A673 (cell line): ENCODE measurements at regions not wholly inside any gene's neighbourhood (a gene's known extent, or its start where the extent isn't known, plus 50 kb on each side); places are given as distances from the start of the nearest gene placed in this dataset.

Experiments
- BruUV-seq: library from RNA; stranded (reverse); fragments of 400-500 nt; replicated peaks from 2 replicates; lab custom pipeline; 2021; lab: Mats Ljungman, UMichigan
- CTCF ChIA-PET: fragments of 300-600 bp; sonication (Branson Sonifier 250); formaldehyde crosslinking; loops from one replicate; lab custom pipeline; 2022; ENCODE audit warnings: antibody characterized with exemption; lab: Charles Lee
- POLR2A ChIA-PET: fragments of 300-600 bp; sonication (Branson Sonifier 250); formaldehyde crosslinking; loops from one replicate; lab custom pipeline; 2022; ENCODE audit warnings: antibody characterized with exemption; ENCODE audit not compliant: low non-redundant PET; lab: Charles Lee
- DNase-seq: peaks from one replicate; pipeline ENCODE4 v3.0.0-alpha.2; 2015; ENCODE audit warnings: low spot score
- H3K27ac ChIP-seq: fragments of 200-600 bp; sonication (generic); 2 replicates; pipeline ENCODE4 v1.5.1; 2016; ENCODE audit warnings: mixed run types, low read depth, mild to moderate bottlenecking, mixed read lengths, antibody characterized with exemption, low read length; ENCODE audit not compliant: poor library complexity, severe bottlenecking
- H3K27me3 ChIP-seq: fragments of 200-600 bp; sonication (generic); replicated peaks from 2 replicates; pipeline ENCODE4 v1.6.1; 2017; ENCODE audit warnings: mixed run types, low read depth, mild to moderate bottlenecking, mixed read lengths, antibody characterized with exemption, low read length; ENCODE audit not compliant: insufficient read depth, poor library complexity
- H3K36me3 ChIP-seq: fragments of 200-600 bp; sonication (generic); 2 replicates; pipeline ENCODE4 v1.6.1; 2016; ENCODE audit warnings: mixed run types, mild to moderate bottlenecking, mixed read lengths, antibody characterized with exemption, low read length; ENCODE audit not compliant: insufficient read depth, poor library complexity, severe bottlenecking
- H3K4me1 ChIP-seq: fragments of 200-600 bp; sonication (generic); 2 replicates; pipeline ENCODE4 v1.6.1; 2017; ENCODE audit warnings: mixed run types, mild to moderate bottlenecking, mixed read lengths, antibody characterized with exemption, low read length; ENCODE audit not compliant: insufficient read depth, poor library complexity, severe bottlenecking
- H3K4me3 ChIP-seq: fragments of 200-600 bp; sonication (generic); 2 replicates; pipeline ENCODE4 v1.5.1; 2016; ENCODE audit warnings: low read depth, mixed run types, mild to moderate bottlenecking, mixed read lengths, low read length; ENCODE audit not compliant: poor library complexity, severe bottlenecking
- H3K9me3 ChIP-seq: fragments of 200-600 bp; sonication (generic); 2 replicates; pipeline ENCODE4 v1.6.1; 2016; ENCODE audit warnings: mixed run types, low read depth, mild to moderate bottlenecking, mixed read lengths, antibody characterized with exemption, low read length; ENCODE audit not compliant: poor library complexity, severe bottlenecking
- CTCF ChIP-seq: fragments of 300-800, 200-600 bp; sonication (generic); conservative IDR thresholded peaks from 2 replicates; pipeline ENCODE4 v1.5.1; 2017; ENCODE audit warnings: low read depth, mild to moderate bottlenecking, antibody characterized with exemption, low read length, moderate library complexity, mixed read lengths
- EZH2 ChIP-seq: fragments of 200-600 bp; sonication (generic); IDR thresholded peaks from 2 replicates; pipeline ENCODE4 v1.6.1; 2017; ENCODE audit warnings: borderline replicate concordance, low read depth, mild to moderate bottlenecking, mixed read lengths, antibody characterized with exemption, low read length; ENCODE audit not compliant: poor library complexity, severe bottlenecking
- intact Hi-C: fragments of 100-400 bp; cut with micrococcal nuclease; formaldehyde crosslinking; loops from one replicate; pipeline ENCODE4 v1.10.0; 2022; ENCODE audit not compliant: unreplicated experiment

DNA sequence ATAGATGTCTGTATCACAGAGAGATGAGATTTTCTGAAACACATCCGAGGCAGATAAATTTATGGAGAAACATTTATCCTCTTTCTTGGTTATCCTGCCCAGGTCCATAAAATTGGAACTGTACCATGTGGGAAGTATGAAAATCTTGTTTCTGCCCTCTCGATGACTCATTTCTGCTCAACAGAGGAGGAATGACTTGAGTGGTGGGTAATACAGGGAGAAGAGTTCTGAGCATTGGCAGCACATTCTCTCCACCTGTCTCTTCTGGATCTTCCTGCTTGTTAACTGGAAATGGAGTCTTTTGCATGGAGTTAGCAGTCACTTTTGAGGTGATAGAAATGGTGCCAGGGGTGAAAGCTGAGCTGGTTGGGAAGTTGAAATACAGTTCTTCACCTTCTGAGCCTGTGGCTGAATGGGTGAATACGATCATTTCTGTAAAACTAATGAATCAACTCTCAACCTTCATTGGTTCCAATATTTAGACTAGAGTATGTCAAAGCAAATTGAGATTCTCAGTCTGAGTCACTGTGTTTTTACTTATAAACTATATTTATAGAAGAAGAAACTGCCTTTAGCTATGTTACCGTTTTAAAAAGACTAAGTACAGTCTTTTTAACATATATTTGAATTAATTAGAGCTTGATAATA lies 945.5 kb downstream of the SORCS3 start:
- H3K27me3 ChIP-seq: no peaks in the 10 kb centered on the region
- H3K36me3 ChIP-seq: no peaks in the 10 kb centered on the region
- CTCF ChIA-PET: no interaction called here
- intact Hi-C loops: no loop called here
- no TSS peak for BruUV-seq
- no peak overlapping the region for H3K4me3 ChIP-seq
- no peak for DNase-seq
- POLR2A ChIA-PET: no interaction called here
- TF ChIP-seq CTCF: no peak
- no peak for TF ChIP-seq EZH2
- H3K27ac ChIP-seq: no peak overlapping the region
- no peaks in the 10 kb centered on the region for H3K9me3 ChIP-seq
- H3K4me1 ChIP-seq: peaks cover 3% of the 10 kb centered on the region

DNA sequence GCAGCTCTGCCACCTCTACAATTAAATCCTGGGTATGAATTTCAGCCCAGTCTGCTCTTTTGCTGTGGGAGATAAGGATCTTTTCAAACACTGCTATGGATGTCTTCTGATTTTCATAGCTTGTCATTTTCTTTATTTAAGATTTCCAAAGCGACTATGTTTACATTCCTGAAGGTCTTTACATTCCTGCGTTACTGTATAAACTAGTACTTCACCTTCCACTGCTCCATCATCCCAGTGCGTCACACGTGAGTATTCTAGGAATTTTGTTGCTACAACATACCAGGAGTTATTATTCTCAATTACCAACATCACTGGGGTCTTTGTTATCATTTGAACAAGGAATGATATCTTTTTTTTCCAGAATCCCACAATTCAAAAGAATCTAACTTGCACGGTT lies 944.7 kb downstream of the SORCS3 start:
- DNase-seq: no peak
- CTCF ChIA-PET: no interaction called here
- TF ChIP-seq EZH2 (no peak), CTCF (no peak)

DNA sequence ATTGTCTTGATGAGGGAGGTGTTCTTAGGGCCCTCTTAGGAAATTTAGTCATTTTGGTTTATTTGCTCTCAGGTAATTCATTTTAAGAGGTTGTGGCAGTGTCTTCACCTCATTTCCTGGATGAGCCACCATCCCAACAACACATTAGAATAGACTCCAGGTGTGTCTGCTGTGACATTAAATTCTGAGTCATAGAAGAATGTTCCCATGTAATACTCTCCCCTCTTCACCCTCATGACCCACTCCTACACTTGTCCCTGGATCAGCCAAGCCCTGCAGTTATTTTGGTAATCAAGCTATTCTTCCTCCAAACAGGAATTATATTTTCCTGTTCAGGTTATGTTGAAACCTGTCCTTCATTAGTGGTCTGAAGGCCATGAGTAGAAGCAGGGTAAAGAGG lies 944.1 kb downstream of the SORCS3 start:
- POLR2A ChIA-PET: no interaction called here

More for the DNA sequence above, 944.7 kb downstream of the SORCS3 start:
- no TSS peak for BruUV-seq
- POLR2A ChIA-PET: no interaction called here
- Histone ChIP-seq H3K36me3 (no peaks in the 10 kb centered on the region), H3K9me3 (no peaks in the 10 kb centered on the region), H3K4me3 (no peak overlapping the region), H3K27ac (no peak overlapping the region), H3K27me3 (no peaks in the 10 kb centered on the region), H3K4me1 (no peaks in the 10 kb centered on the region)
- intact Hi-C loops: no loop called here

More for the DNA sequence above, 944.1 kb downstream of the SORCS3 start:
- no peak overlapping the region for H3K27ac ChIP-seq
- no peak overlapping the region for H3K4me3 ChIP-seq
- H3K27me3 ChIP-seq: no peaks in the 10 kb centered on the region
- DNase-seq: no peak
- CTCF ChIA-PET: no interaction called here
- H3K9me3 ChIP-seq: no peaks in the 10 kb centered on the region
- intact Hi-C loops: no loop called here
- no peaks in the 10 kb centered on the region for H3K4me1 ChIP-seq
- BruUV-seq: no TSS peak
- H3K36me3 ChIP-seq: no peaks in the 10 kb centered on the region
- TF ChIP-seq EZH2: no peak
- TF ChIP-seq CTCF: no peak
